ENCODE measurements at regions not wholly inside any gene's neighbourhood (a gene's known extent, or its start where the extent isn't known, plus 50 kb on each side); places are given as distances from the start of the nearest gene placed in this dataset.

DNA sequence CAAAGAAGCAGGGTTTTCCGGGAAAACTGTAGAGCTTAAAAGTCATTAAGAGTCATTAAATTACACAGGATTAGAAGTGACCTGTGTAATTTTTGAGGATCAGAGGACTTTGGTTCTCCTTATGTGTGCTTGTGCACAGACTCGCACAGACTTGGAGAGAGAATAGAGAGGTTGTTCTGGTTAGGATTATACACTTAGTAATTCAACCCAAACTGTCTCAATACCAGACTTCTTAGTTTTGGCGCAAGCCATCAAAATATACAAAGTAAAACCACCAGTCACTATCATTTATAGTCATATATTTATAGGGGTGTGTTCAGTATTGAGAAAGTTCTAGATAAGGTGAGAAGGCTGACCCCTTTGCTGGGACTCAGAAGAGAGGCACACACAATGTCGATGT, 112.3 kb downstream of the HLX start:
- Histone ChIP-seq H3K27ac (ENCODE audit: low read length) (no peak overlapping the region), H3K4me2 (ENCODE audit: low read length) (no peak overlapping the region), H3K27me3 (ENCODE audit: insufficient read depth, low read depth, low read length) (no peaks in the 10 kb centered on the region), H3K9me3 (ENCODE audit: low read length) (no peaks in the 10 kb centered on the region), H3F3A (ENCODE audit: insufficient read depth, low read length, poor library complexity, severe bottlenecking) (no peaks in the 10 kb centered on the region), H3K9me2 (ENCODE audit: insufficient read depth, low read length) (no peaks in the 10 kb centered on the region), H4K20me1 (ENCODE audit: insufficient read depth) (no peaks in the 10 kb centered on the region), H3K4me3 (ENCODE audit: low read length) (no peak overlapping the region), H3K36me3 (ENCODE audit: insufficient read depth, low read length) (no peaks in the 10 kb centered on the region), H3K9ac (ENCODE audit: low read length) (no peak overlapping the region), H3K79me2 (replicated peaks; ENCODE audit: insufficient read depth, low read length) (no peaks in the 10 kb centered on the region), H2AFZ (ENCODE audit: low read depth, low read length) (no peak overlapping the region)
- no peak for TF ChIP-seq MXI1 (conservative IDR thresholded peaks at IDR 0.05; ENCODE audit: poor library complexity, severe bottlenecking)
- TF ChIP-seq RAD21 (conservative IDR thresholded peaks at IDR 0.05): no peak
- TF ChIP-seq TAF1 (IDR thresholded peaks at IDR 0.05; ENCODE audit: low read depth): no peak
- TF ChIP-seq, protein P1, sequence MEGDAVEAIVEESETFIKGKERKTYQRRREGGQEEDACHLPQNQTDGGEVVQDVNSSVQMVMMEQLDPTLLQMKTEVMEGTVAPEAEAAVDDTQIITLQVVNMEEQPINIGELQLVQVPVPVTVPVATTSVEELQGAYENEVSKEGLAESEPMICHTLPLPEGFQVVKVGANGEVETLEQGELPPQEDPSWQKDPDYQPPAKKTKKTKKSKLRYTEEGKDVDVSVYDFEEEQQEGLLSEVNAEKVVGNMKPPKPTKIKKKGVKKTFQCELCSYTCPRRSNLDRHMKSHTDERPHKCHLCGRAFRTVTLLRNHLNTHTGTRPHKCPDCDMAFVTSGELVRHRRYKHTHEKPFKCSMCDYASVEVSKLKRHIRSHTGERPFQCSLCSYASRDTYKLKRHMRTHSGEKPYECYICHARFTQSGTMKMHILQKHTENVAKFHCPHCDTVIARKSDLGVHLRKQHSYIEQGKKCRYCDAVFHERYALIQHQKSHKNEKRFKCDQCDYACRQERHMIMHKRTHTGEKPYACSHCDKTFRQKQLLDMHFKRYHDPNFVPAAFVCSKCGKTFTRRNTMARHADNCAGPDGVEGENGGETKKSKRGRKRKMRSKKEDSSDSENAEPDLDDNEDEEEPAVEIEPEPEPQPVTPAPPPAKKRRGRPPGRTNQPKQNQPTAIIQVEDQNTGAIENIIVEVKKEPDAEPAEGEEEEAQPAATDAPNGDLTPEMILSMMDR (IDR thresholded peaks at IDR 0.05; ENCODE audit: poor library complexity, severe bottlenecking): no peak
- TF ChIP-seq, protein P2, sequence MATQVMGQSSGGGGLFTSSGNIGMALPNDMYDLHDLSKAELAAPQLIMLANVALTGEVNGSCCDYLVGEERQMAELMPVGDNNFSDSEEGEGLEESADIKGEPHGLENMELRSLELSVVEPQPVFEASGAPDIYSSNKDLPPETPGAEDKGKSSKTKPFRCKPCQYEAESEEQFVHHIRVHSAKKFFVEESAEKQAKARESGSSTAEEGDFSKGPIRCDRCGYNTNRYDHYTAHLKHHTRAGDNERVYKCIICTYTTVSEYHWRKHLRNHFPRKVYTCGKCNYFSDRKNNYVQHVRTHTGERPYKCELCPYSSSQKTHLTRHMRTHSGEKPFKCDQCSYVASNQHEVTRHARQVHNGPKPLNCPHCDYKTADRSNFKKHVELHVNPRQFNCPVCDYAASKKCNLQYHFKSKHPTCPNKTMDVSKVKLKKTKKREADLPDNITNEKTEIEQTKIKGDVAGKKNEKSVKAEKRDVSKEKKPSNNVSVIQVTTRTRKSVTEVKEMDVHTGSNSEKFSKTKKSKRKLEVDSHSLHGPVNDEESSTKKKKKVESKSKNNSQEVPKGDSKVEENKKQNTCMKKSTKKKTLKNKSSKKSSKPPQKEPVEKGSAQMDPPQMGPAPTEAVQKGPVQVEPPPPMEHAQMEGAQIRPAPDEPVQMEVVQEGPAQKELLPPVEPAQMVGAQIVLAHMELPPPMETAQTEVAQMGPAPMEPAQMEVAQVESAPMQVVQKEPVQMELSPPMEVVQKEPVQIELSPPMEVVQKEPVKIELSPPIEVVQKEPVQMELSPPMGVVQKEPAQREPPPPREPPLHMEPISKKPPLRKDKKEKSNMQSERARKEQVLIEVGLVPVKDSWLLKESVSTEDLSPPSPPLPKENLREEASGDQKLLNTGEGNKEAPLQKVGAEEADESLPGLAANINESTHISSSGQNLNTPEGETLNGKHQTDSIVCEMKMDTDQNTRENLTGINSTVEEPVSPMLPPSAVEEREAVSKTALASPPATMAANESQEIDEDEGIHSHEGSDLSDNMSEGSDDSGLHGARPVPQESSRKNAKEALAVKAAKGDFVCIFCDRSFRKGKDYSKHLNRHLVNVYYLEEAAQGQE (IDR thresholded peaks at IDR 0.05; ENCODE audit: borderline replicate concordance): no peak
- TF ChIP-seq EZH2 (IDR thresholded peaks at IDR 0.05; ENCODE audit: borderline replicate concordance, insufficient read depth, low read length, poor library complexity, severe bottlenecking): no peak
- no peak for TF ChIP-seq SMC3 (conservative IDR thresholded peaks at IDR 0.05; ENCODE audit: poor library complexity)
- TF ChIP-seq EP300 (conservative IDR thresholded peaks at IDR 0.05; ENCODE audit: poor library complexity, severe bottlenecking): no peak
- no peak for TF ChIP-seq POLR2AphosphoS5 (IDR thresholded peaks at IDR 0.05)

DNA sequence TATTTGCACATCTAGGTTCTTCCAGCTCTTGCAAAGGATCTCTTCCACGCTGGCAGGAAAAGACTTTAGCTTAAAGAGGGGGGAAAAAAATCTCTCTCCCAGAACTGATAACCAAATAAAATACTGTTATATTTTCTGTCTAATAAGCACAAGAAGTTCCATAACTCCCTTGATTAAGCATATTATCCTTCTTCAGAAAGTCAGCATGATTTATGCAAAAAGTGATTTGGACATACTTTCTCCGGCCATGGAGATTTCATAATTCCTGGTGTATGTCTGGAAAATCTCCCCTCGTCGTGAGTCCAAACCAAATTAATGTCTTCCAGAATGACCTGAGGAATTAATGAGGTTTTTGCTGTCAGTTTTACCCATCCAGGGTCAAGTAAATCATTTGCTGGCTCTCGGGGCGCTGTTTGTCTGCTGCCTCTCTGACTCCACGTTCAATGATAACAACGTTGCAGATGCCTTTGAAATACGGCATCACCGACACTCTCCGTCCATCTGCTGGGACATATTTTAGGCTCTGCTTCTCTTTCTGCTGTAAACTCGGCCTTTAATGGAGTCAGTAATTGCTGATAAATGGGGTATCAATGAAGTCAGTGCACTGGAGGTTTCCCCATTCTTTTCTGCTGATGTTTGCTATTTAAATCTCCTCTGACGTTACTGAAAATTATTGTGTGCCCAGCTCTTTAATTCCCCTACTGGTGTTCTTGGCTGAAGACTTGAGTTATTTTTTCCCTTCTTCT, 112.9 kb downstream of the HLX start:
- H3K4me3 ChIP-seq (ENCODE audit: low read length): no peak overlapping the region
- H3K27ac ChIP-seq (ENCODE audit: low read length): no peak overlapping the region
- no peaks in the 10 kb centered on the region for H3F3A ChIP-seq (ENCODE audit: insufficient read depth, low read length, poor library complexity, severe bottlenecking)
- H3K79me2 ChIP-seq (replicated peaks; ENCODE audit: insufficient read depth, low read length): no peaks in the 10 kb centered on the region
- H4K20me1 ChIP-seq (ENCODE audit: insufficient read depth): no peaks in the 10 kb centered on the region
- H3K4me2 ChIP-seq (ENCODE audit: low read length): no peak overlapping the region
- no peak overlapping the region for H3K9ac ChIP-seq (ENCODE audit: low read length)
- H3K9me3 ChIP-seq (ENCODE audit: low read length): no peaks in the 10 kb centered on the region
- no peaks in the 10 kb centered on the region for H3K27me3 ChIP-seq (ENCODE audit: insufficient read depth, low read depth, low read length)
- TF ChIP-seq MXI1 (conservative IDR thresholded peaks at IDR 0.05; ENCODE audit: poor library complexity, severe bottlenecking) (no peak), EP300 (conservative IDR thresholded peaks at IDR 0.05; ENCODE audit: poor library complexity, severe bottlenecking) (no peak), EZH2 (IDR thresholded peaks at IDR 0.05; ENCODE audit: borderline replicate concordance, insufficient read depth, low read length, poor library complexity, severe bottlenecking) (no peak), RAD21 (conservative IDR thresholded peaks at IDR 0.05) (no peak), TAF1 (IDR thresholded peaks at IDR 0.05; ENCODE audit: low read depth) (no peak), SMC3 (conservative IDR thresholded peaks at IDR 0.05; ENCODE audit: poor library complexity) (no peak), POLR2AphosphoS5 (IDR thresholded peaks at IDR 0.05) (no peak)
- TF ChIP-seq, protein P1 (IDR thresholded peaks at IDR 0.05; ENCODE audit: poor library complexity, severe bottlenecking): no peak
- TF ChIP-seq, protein P2 (IDR thresholded peaks at IDR 0.05; ENCODE audit: borderline replicate concordance): no peak
- H3K36me3 ChIP-seq (ENCODE audit: insufficient read depth, low read length): no peaks in the 10 kb centered on the region
- no peak overlapping the region for H2AFZ ChIP-seq (ENCODE audit: low read depth, low read length)
- H3K9me2 ChIP-seq (ENCODE audit: insufficient read depth, low read length): no peaks in the 10 kb centered on the region
